HCT116 (cell line): ENCODE measurements at regions not wholly inside any gene's neighbourhood (a gene's known extent, or its start where the extent isn't known, plus 50 kb on each side); places are given as distances from the start of the nearest gene placed in this dataset.

Experiments
- ATAC-seq: fragments of 200-7000 bp; cut with Tn5 transposase; 2 replicates; pipeline ENCODE4 v1.9.1; 2020; ENCODE audit warnings: mild to moderate bottlenecking, moderate library complexity
- BruUV-seq: library from RNA; stranded (reverse); fragments of 400-500 nt; replicated peaks from 2 replicates; lab custom pipeline; 2021; lab: Mats Ljungman, UMichigan
- CTCF ChIA-PET: fragments of 300-600 bp; sonication (Branson Sonifier 250); formaldehyde crosslinking; loops from one replicate; lab custom pipeline; 2021; ENCODE audit warnings: antibody characterized with exemption; lab: Charles Lee
- POLR2A ChIA-PET: fragments of 300-600, 350-600 bp; sonication (Branson Sonifier 250); formaldehyde crosslinking; loops from one replicate; lab custom pipeline; 2021; ENCODE audit warnings: antibody characterized with exemption; lab: Charles Lee
- RAD21 ChIA-PET, 2 experiments: fragments of 300-600 bp; sonication (Branson Sonifier 250); formaldehyde crosslinking; loops; one replicate each; lab custom pipeline; 2023; ENCODE audit warnings: low total read pairs in 2 of 2; ENCODE audit not compliant: uncharacterized antibody in 2 of 2, unreplicated experiment in 2 of 2, low non-redundant PET in 1 of 2; lab: Charles Lee
- DNase-seq: peaks from one replicate; pipeline ENCODE4 v3.0.0-alpha.2; 2010; ENCODE audit warnings: low read depth, low spot score
- H2AFZ ChIP-seq: fragments of 200-600 bp; shearing (Covaris generic), sonication (generic); 2 replicates; pipeline ENCODE4 v1.6.1; 2017; ENCODE audit warnings: low read depth, mixed run types, mixed read lengths, antibody characterized with exemption, low read length; ENCODE audit not compliant: poor library complexity, severe bottlenecking
- H3K27ac ChIP-seq: 2 replicates; pipeline ENCODE4 v1.5.1; 2012; ENCODE audit warnings: low read depth, low read length
- H3K27me3 ChIP-seq: fragments of 200-600 bp; sonication (generic); 2 replicates; pipeline ENCODE4 v1.6.1; 2016; ENCODE audit warnings: mixed run types, low read length, mixed read lengths; ENCODE audit not compliant: insufficient read depth
- H3K36me3 ChIP-seq, 2 experiments: fragments of 200-500 bp in 1 of 2; fragments of 200-600 bp in 1 of 2; sonication (Bioruptor generic) in 1 of 2; sonication (generic) in 1 of 2; 2 replicates each; pipeline versions ENCODE4 v1.5.1 to v1.6.1; 2014 to 2016; ENCODE audit warnings: low read length in 2 of 2, inconsistent platforms in 1 of 2, mixed read lengths in 1 of 2, mixed run types in 1 of 2; ENCODE audit not compliant: insufficient read depth in 2 of 2, control insufficient read depth in 1 of 2
- H3K4me1 ChIP-seq, 2 experiments: fragments of 200-600 bp in 1 of 2; sonication (generic) in 1 of 2; 2 replicates each; pipeline versions ENCODE4 v1.5.1 to v1.6.1; 2012 to 2017; ENCODE audit warnings: low read length in 2 of 2, inconsistent platforms in 1 of 2, mild to moderate bottlenecking in 1 of 2, mixed read lengths in 1 of 2, mixed run types in 1 of 2, moderate library complexity in 1 of 2; ENCODE audit not compliant: insufficient read depth in 2 of 2, control insufficient read depth in 1 of 2
- H3K4me2 ChIP-seq: fragments of 200-600 bp; sonication (generic); 2 replicates; pipeline ENCODE4 v1.6.1; 2017; ENCODE audit warnings: mixed run types, low read length, mixed read lengths
- H3K4me3 ChIP-seq, 2 experiments: fragments of 200-600 bp in 1 of 2; sonication (generic) in 1 of 2; replicated peaks in 1 of 2; 2 replicates each; pipeline ENCODE4 v1.5.1; 2011 to 2016; ENCODE audit warnings: low read length in 2 of 2, control low read depth in 1 of 2, low read depth in 1 of 2, mild to moderate bottlenecking in 1 of 2, mixed read lengths in 1 of 2, mixed run types in 1 of 2
- H3K79me2 ChIP-seq: fragments of 200-600 bp; sonication (generic); 2 replicates; pipeline ENCODE4 v1.6.1; 2017; ENCODE audit warnings: mild to moderate bottlenecking, mixed run types, low read length, moderate library complexity, mixed read lengths; ENCODE audit not compliant: insufficient read depth
- H3K9ac ChIP-seq: fragments of 200-600 bp; sonication (generic); 2 replicates; pipeline ENCODE4 v1.6.1; 2016; ENCODE audit warnings: low read length, mixed read lengths
- H3K9me2 ChIP-seq: fragments of 200-600 bp; sonication (generic), shearing (Covaris generic); 2 replicates; pipeline ENCODE4 v1.6.1; 2017; ENCODE audit warnings: mixed run types, mild to moderate bottlenecking, moderate library complexity; ENCODE audit not compliant: insufficient read depth
- H3K9me3 ChIP-seq, 2 experiments: fragments of 200-500 bp in 1 of 2; fragments of 200-600 bp in 1 of 2; sonication (Bioruptor generic) in 1 of 2; sonication (generic) in 1 of 2; 2 replicates each; pipeline ENCODE4 v1.6.1; 2014 to 2017; ENCODE audit warnings: low read length in 2 of 2, mixed read lengths in 2 of 2, inconsistent platforms in 1 of 2, low read depth in 1 of 2, mild to moderate bottlenecking in 1 of 2, mixed run types in 1 of 2, moderate library complexity in 1 of 2; ENCODE audit not compliant: control insufficient read depth in 1 of 2, insufficient read depth in 1 of 2
- H4K20me1 ChIP-seq: fragments of 200-600 bp; sonication (generic), shearing (Covaris generic); 2 replicates; pipeline ENCODE4 v1.6.1; 2017; ENCODE audit warnings: mixed run types, mild to moderate bottlenecking, moderate library complexity; ENCODE audit not compliant: insufficient read depth
- CBX3 ChIP-seq: IDR thresholded peaks from 2 replicates; pipeline ENCODE4 v1.6.1; 2012; ENCODE audit warnings: low read depth
- CEBPB ChIP-seq: IDR thresholded peaks from 2 replicates; pipeline ENCODE4 v1.6.1; 2012; ENCODE audit warnings: low read depth
- EGR1 ChIP-seq: IDR thresholded peaks from 2 replicates; pipeline ENCODE4 v1.6.1; 2012; ENCODE audit warnings: low read depth
- POLR2AphosphoS5 ChIP-seq: IDR thresholded peaks from 2 replicates; pipeline ENCODE4 v1.6.1; 2011; ENCODE audit warnings: mild to moderate bottlenecking, low read depth, low read length, moderate library complexity
- RAD21 ChIP-seq: IDR thresholded peaks from 2 replicates; pipeline ENCODE4 v1.6.1; 2012; ENCODE audit warnings: low read depth, mild to moderate bottlenecking
- intact Hi-C: fragments of 100-400 bp; cut with micrococcal nuclease; formaldehyde crosslinking; loops from 2 replicates; pipeline ENCODE4 v1.10.0; 2022
- TF ChIP-seq, protein P1 (sequence below): IDR thresholded peaks from 2 replicates; pipeline ENCODE4 v1.6.1; 2012; ENCODE audit warnings: low read depth

DNA sequence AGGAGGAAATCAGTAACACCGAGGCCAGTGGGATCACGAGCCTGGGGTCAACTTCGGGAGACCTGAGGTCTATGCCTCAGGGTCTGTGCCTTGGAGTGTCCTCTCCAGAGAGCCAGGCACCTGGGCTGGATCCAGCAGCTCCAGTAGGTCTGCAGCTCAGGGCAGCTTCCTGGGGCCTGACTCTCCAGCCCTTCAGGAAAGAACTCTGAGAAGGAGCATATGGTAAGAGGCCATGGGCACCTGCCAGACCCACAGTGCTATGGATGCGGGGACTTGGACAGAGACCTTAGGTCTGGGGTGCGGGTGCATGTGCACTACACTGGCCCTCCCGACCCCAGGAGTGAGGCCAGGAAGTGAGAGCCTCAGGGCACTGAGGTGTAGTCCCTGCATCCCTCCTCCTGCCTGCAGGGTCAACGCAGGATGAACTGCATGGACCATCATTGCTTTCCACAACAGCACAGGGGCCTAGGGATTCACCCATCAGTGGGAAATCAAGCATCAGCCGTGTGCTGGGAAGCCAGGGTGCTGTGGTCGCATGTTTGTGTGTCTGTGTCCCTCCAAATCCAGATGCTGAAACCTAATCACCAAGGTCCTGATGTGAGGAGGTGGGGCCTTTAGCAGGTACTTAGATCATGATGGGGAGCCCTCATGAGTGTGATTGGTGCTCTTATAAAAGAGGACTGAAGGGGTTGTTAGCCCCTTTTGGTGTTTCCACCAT lies 210.9 kb upstream of the CST7 start:
- Histone ChIP-seq H4K20me1 (no peaks in the 10 kb centered on the region), H3K79me2 (no peaks in the 10 kb centered on the region), H3K27ac (no peak overlapping the region), H3K36me3 (no peaks in the 10 kb centered on the region), H2AFZ (no peak overlapping the region), H3K9ac (no peak overlapping the region), H3K27me3 (0 out of 2 replicates have a peak, but pooled peaks cover 4% of the 10 kb centered on the region), H3K9me2 (no peaks in the 10 kb centered on the region), H3K4me2 (no peak overlapping the region), H3K4me3 (no peak overlapping the region), H3K9me3 (no peaks in the 10 kb centered on the region), H3K4me1 (no peaks in the 10 kb centered on the region)
- ChIA-PET RAD21 (no interaction called here), POLR2A (no interaction called here), CTCF (no interaction called here)
- no TSS peak for BruUV-seq
- DNase-seq (no peak), ATAC-seq (no peak)
- TF ChIP-seq, protein P1, sequence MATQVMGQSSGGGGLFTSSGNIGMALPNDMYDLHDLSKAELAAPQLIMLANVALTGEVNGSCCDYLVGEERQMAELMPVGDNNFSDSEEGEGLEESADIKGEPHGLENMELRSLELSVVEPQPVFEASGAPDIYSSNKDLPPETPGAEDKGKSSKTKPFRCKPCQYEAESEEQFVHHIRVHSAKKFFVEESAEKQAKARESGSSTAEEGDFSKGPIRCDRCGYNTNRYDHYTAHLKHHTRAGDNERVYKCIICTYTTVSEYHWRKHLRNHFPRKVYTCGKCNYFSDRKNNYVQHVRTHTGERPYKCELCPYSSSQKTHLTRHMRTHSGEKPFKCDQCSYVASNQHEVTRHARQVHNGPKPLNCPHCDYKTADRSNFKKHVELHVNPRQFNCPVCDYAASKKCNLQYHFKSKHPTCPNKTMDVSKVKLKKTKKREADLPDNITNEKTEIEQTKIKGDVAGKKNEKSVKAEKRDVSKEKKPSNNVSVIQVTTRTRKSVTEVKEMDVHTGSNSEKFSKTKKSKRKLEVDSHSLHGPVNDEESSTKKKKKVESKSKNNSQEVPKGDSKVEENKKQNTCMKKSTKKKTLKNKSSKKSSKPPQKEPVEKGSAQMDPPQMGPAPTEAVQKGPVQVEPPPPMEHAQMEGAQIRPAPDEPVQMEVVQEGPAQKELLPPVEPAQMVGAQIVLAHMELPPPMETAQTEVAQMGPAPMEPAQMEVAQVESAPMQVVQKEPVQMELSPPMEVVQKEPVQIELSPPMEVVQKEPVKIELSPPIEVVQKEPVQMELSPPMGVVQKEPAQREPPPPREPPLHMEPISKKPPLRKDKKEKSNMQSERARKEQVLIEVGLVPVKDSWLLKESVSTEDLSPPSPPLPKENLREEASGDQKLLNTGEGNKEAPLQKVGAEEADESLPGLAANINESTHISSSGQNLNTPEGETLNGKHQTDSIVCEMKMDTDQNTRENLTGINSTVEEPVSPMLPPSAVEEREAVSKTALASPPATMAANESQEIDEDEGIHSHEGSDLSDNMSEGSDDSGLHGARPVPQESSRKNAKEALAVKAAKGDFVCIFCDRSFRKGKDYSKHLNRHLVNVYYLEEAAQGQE: no peak
- no peak for TF ChIP-seq CEBPB
- TF ChIP-seq EGR1: no peak
- no peak for TF ChIP-seq CBX3
- no peak for TF ChIP-seq POLR2AphosphoS5
- TF ChIP-seq RAD21: no peak
- intact Hi-C loops: no loop called here
